NCI-H1417 (cell line): ENCODE measurements at regions not wholly inside any gene's neighbourhood (a gene's known extent, or its start where the extent isn't known, plus 50 kb on each side); places are given as distances from the start of the nearest gene placed in this dataset.
"Not testable (repeated sequence)": the region's sequence is repeated elsewhere in the genome, so short reads cannot be mapped to it uniquely, and the experiment has no call there.

Experiments
- DNase-seq, 3 experiments: peaks; one replicate each; lab custom pipeline; 2025; lab: John Stamatoyannopoulos, UW

DNA sequence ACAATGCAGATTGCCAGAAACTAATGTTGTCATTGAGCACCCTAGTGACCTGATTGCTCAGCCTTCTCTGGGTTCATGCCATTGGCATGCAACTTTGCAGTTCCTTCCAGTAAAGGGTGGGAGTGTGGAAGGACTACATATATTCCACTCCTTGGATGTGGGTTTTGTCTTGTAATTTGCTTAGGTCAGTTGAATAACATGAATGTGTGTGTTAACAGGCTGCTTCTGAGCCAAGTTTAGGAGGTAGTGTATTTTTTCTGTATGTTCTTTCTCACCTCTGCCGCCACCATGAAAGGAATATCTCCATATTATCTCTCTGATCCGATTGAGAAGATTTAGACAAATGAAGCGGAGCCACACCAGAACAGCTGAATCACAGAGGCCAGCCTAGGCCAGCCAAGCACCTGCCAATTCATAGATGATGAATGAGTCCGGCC lies 1929.6 kb upstream of the CDH6 start:
- DNase-seq, result no peak

DNA sequence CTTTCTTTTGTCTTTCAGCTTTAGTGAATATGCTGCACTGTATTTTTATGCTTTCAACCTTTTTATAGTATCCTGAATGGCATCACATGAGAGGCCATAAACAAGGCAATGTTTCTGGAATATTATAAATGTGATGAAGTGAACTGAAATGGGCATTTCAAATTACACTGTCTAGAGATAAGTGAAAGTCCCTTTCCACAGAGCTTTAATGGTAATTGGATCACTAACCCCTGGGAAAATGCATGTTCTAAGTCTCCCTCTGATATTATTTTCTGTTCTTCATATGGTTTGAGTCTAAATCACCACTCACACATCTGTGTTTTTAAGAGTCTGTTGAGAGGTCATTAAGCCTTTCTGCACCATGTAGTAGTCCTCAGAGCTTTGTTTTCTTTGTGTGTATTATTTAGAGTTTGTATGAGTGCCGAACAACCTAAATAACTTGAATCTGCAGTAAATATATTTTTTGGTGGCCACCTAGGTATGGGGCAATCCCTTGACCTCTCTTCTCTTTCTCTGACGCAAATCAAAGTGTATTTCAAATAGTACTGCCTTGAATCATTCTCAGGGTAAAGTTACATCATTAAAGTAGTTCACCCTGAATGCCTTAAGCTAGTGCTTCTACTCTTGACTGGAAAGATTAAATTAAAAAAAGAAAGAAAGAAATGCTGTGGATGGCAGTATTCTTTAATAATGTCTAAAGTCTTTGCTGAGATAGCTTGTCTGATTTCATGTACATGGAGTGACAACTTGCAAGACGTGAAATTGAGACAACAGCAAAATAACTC lies 1931.0 kb upstream of the CDH6 start:
- DNase-seq, result no peak

DNA sequence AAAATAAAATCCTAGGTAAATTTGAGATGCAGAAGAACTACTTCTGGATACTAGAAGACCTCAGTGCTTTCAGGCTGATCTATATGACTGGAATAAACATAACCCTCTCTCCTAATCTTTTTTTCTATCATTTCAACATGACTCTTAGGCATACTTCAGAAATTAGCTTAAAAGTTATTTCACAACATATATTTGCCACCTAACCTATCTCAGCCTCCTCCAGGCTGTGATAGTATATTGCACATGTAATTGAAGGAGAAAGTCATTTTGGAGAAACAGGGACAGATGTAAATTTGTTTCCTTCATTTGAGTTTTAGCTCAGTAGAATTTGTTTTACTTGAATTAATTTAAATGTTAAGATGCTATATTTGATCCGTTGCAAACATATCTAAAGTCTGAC lies 1932.3 kb upstream of the CDH6 start:
- DNase-seq, result no peak

DNA sequence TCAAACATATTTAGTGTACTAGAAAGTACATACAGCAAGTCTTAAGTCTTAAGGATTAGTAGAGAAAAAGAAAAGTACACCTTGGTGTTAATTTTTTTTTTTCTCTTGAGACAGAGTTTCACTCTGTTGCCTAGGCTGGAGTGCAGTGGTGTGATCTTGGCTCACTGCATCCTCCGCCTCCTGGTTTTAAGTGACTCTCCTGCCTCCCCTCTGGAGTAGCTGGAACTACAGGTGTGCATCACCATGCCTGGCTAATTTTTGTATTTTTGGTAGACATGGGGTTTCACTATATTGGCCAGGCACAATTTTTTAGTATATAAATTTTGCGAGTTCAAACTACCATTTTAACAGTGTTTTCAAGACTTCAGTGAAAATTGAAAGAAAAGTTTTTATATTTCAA lies 1941.1 kb upstream of the CDH6 start:
- no peak for DNase-seq

DNA sequence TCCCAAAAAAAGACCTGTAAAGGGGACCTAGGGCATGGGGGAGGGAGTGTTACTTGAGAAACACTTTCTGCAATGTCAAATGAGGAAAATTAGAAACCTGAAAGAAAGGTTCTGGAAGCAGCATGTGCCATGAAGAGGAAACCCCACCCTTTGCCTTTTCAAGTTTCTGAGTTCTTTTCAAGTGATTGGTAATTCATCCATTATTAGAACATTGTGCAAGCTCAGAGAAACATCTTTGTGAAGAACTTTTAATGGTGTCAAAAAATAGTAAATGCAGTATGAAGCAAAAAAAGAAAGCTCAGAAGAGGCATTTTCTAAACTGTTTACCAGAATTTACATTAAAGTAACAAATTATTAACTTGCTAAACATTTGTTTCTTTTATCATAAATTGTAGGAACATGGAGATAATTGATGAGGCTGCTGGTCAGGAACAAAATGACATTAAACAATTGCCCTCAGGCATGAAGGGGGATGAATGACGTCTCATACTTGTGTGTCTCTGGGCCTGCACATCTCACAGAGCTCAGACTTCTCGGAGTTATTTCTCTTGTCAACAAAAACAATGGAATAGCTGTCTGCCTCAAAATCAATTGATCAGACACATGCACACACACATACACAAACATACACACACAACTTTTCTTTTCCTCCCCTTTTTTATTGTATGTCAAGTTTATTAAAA lies 1946.0 kb upstream of the CDH6 start:
- peak in 1 of 3 experiments; percentile 39 for DNase-seq

DNA sequence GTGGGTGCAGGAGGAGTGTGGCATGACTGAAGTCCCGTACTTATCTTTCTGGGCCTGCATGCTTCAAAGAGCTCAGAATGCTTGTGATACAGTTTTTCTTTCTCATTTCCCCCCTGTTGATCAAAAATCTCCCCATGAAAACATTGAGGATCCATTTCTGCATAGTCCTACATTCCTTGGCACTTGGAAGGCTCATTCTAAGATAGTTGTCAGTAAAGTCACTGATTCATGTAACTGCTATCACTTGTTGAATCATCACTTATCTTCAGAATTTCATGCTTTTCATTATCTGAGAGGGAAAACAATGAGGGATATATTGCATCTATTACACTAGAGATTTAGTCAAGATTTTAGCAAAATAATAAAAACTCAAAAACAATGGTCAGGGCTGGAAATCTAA lies 1953.1 kb upstream of the CDH6 start:
- DNase-seq, result no peak

DNA sequence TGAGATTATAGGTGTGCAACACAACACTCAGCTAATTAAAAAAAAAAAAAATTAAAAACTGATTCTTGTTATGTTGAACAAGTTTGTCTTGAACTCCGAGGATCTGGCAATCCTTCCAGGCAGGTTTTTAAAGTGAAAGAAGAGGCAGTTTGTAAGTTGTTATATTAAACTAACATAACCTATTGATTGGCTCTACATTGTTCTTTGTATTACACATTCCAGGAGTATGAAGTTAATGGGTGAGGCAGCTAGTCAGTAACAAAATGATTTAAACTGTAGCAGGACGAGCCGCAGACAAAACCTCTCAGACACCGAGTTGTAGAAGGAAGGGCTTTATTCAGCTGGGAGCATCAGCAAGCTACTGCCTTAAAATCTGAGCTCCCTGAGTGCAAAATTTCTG lies 1953.9 kb upstream of the CDH6 start:
- DNase-seq, result no peak

DNA sequence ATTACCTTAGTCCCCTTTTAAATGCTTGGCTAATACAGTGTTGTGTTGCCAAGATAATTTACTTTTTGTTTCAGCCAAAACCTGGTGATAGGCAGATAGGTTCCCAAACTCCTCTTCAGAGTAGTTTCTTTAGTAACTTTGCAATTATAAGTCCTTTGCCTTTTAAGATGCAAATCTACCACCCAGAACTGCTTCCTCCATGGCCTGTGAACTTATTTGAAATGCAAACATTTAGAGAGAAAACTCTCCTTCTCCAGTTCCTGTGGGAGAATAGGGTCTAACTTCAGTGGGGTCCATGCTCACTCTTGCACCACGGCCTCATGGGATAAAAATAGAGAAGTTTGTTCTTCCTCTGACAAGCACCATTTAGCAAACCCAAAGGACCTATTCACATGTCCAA lies 1955.4 kb upstream of the CDH6 start:
- DNase-seq, result no peak

DNA sequence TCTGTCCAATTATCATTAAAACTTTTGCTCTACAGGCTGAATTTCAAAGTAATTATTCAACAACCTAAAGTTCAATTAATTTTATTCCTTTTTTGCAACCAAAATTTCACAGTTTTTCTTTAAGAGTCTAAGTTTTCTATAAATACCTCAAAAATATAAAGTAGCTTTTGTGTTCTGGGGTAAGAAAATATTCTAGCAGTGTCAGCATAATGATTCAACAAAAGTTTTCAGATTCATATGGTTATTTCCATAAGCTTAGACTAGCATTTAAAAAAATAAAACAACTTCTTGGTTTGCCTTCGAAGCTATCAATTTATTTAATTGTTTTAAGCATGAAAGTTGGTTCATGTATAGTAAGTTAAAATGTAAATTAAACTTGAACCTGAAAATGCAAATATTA lies 1962.3 kb upstream of the CDH6 start:
- DNase-seq, result no peak

DNA sequence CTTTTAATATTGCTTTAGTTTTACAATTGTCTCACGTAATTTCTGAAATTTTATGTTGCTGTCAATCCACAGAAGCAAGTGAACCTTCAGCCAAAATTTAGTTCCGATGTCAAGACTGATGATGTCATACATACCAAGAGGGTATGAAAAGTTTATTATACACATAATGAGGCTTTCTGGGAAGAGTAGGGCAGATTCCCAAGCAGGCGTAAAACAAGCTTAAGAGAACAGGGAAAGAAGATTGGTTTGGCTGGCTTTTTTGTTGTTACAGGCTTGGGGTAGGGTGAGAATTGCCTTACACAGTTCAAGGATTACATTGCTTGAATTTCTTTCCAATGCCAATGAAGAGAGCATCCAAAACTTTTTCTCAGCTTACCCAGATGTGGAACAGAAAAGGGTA lies 1962.9 kb upstream of the CDH6 start:
- no peak for DNase-seq

DNA sequence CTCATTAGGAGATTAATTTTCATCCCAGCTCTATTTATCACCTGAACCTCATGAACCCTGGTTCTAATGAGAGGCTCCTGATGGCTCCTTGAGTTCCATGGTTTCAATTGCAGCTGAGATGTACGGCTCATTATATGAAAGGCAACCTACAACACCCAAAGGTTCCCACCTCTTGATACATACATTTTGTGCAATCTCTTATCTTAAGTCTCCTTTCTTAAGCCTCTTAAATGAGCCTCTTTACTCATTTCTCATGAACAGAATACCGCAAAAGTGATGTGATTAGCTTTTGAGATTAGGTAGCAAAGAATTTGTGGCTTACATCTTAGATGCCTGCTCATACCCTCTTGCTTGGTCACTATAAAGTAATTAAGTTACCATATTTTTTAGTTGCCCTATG lies 1964.0 kb upstream of the CDH6 start:
- no peak for DNase-seq

DNA sequence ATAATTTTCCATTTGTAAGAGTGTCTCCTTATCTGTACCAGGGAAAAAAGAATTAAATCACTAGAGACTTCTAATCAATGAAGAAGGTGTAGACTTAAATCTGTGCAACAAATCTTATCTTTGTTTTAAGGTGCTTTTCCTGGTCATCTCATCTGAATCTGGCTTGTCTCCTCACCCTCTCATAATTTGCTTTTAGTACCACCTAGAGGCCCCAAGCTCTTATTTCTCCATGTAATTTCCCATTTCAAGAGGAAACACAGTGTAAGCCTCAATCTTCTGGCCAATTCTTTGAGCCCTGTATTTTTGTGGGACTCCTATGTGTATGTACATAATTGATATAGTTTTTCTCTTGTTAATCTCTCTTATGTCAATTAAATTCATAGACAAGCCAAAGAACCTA lies 1975.3 kb upstream of the CDH6 start:
- peak in 2 of 3 experiments; percentile 29 to 63 for DNase-seq

DNA sequence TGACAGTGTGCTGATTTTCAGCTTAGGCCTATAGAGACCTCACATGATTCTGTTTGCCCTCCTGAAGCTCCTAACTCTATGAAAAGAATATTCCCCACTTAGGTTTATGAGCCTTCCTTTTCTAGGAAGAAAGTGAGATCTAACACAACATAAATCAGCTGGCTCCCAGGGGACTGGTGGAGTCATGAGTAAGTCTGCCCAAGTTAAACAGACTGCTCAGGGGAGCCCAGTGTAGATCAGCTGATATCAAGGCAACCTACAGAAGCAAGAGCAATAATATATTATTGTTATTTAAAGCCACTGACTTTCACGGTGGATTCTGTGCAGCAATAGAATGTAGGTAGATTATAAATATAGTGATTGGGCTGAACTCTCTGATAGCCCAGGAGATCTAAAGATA lies 1978.6 kb upstream of the CDH6 start:
- no peak for DNase-seq

DNA sequence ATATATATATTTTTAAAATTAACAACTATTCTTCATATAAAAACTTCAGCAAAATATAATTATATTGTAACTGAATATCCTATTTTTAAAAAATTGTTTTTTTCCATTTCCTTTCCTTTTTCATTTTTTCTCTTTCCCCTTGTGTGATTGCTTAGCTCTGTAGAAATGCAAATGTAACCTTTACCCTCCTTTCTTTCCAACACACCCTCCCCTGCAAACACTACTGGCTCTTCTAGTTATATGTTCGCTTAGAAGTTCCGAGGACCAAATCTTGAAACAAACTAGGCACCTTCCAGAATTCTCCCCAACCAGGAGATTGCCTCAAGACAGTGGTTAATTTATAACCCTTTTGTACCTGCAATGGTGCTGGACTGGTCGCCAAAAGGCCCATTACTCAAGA lies 1980.0 kb upstream of the CDH6 start:
- DNase-seq, result no peak

DNA sequence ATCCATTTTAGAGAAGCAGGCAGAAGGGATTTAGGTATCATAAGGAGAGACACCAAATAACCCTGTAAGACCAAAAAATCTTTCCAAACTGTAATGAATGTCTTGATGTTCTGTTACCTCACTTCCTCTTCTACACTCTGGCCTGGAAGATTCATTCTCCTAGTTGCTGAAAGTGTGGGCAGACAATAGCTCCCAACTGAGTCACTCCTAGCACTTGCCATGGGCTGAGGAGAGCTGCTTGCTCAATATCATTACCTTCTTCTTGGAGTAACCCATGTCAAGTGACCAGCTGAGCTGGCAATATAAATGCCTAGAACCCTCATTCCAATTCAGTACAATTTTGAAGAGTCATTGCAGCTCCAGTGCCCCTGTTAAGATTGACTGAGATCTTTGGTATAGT lies 1985.5 kb upstream of the CDH6 start:
- DNase-seq, result no peak

DNA sequence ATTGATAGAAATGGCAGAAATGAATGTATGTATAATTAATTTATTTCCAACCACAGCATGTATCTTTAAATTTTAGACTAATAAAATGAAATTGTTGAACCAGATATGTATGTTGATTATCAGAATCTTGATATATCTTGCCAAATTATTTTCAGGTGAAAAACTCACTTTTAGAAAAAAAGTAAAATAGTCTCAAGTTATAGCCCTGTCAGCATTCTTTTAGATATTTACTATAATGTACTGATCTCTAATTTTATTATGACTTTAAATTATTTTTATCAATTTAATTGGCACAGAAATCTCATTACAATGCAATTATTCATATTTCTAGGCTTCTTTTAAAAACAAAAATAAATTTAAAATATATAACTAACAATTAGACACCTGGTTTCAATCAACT lies 1990.4 kb upstream of the CDH6 start:
- DNase-seq, result no peak

DNA sequence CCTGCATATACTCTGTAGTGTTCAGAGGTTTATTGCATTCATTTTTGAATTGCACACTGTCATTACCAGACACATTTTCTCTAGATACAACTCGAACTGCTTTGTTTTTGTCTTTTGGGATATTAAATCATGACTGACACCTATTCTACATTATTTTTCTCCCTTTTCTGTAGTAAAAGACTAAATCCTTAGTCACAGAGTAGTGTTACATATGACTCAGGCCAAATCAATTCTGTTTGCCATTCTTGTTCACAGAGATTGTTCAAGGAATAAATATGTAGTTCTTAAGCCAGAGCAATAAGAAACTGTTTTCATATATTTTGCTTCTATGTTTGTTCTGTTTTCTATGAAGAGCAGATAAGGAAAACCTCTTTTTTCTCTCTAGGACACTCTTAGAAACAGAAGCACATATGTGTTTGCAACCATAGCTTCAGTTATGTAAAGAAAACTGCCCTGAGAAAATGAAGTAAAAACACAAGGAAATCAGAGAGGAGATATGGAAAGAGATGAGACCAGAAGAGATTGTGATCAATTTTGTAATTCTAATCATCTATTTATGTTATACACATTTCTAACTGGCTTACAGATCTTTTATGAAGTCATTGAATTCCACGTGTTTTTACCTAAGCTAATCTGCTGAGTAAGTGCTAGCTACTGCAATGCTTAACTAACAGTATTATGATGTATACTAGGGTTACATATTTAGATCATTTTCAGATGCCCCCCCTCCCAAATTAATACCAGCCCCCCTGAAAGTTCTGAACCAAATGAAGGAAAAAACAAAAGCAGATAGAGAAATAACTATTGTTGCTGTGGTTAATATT lies 1995.6 kb upstream of the CDH6 start:
- DNase-seq, result no peak

DNA sequence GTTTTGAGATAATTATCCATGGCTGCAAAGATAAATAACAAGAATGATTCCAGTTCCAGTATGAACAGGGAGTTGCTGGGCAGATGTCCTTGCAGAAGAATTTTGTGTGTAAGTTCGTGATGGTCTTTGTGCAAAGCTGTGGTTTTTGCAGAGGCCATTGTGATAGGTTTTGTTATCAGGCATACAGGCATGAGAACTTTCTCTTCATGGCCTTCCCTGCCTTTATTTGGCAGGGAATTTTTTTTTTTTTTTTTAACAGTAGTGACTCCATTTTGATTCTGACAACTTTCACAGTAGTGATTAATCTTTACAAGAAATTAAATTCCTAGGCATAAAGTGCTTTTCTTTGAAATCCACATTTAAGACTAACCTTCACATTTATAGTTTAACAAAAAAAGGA lies 1999.5 kb upstream of the CDH6 start:
- no peak for DNase-seq

DNA sequence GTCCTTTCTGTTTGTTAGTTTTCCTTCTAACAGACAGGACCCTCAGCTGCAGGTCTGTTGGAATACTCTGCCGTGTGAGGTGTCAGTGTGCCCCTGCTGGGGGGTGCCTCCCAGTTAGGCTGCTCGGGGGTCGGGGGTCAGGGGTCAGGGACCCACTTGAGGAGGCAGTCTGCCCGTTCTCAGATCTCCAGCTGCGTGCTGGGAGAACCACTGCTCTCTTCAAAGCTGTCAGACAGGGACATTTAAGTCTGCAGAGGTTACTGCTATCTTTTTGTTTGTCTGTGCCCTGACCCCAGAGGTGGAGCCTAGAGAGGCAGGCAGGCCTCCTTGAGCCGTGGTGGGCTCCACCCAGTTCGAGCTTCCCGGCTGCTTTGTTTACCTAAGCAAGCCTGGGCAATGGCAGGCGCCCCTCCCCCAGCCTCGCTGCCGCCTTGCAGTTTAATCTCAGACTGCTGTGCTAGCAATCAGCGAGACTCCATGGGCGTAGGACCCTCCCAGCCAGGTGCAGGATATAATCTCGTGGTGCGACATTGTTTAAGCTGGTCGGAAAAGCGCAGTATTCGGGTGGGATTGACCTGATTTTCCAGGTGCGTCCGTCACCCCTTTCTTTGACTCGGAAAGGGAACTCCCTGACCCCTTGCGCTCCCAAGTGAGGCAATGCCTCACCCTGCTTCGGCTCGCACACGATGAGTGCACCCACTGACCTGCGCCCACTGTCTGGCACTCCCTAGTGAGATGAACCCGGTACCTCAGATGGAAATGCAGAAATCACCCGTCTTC lies 2002.0 kb upstream of the CDH6 start:
- not testable (repeated sequence) for DNase-seq

DNA sequence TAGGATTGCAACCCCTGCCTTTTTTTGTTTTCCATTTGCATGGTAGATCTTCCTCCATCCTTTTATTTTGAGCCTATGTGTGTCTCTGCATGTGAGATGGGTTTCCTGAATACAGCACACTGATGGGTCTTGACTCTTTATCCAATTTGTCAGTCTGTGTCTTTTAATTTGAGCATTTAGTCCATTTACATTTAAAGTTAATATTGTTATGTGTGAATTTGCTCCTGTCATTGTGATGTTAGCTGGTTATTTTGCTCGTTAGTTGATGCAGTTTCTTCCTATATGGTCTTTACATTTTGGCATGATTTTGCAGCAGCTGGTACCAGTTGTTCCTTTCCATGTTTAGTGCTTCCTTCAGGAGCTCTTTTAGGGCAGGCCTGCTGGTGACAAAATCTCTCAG lies 2003.1 kb upstream of the CDH6 start:
- DNase-seq, result not testable (repeated sequence)

DNA sequence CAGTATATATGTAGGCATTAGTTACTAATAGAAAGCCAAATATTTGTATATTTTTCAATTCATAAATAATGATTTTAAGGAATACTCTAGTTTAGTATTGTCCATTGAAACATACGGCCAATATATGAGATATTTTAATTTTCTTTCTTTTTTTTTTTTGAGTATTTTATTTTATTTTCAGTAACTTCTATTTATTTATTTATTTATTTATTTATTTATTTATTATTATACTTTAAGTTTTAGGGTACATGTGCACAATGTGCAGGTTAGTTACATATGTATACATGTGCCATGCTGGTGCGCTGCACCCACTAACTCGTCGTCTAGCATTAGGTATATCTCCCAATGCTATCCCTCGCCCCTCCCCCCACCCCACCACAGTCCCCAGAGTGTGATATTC lies 2007.1 kb upstream of the CDH6 start:
- DNase-seq, result not testable (repeated sequence)

DNA sequence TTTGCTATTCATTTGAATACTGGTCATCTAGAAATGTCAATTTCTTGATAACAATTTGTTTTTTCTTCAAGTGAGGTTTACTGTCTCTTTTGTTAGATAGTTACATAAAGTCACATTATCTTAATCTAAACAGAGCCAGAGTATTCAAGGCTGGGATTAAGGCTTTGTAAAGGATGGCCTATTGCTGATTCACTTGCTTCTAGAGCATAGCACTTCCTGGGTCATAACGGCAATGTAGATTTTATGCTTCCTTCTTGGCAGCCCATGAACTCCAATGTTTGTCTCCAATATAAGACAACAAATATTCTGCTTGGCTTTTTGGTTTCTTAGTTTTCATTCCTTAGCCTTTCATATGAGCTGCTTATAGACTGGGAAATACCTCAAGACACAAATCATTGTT lies 2007.9 kb upstream of the CDH6 start:
- DNase-seq, result no peak
